HG03521 (cell line): ENCODE measurements at regions not wholly inside any gene's neighbourhood (a gene's known extent, or its start where the extent isn't known, plus 50 kb on each side); places are given as distances from the start of the nearest gene placed in this dataset.

Source experiments
- ATAC-seq: cut with Tn5 transposase; IDR thresholded peaks from one replicate; pipeline ENCODE4 v1.9.1; 2021; ENCODE audit warnings: mild to moderate bottlenecking, moderate library complexity; ENCODE audit not compliant: unreplicated experiment

DNA sequence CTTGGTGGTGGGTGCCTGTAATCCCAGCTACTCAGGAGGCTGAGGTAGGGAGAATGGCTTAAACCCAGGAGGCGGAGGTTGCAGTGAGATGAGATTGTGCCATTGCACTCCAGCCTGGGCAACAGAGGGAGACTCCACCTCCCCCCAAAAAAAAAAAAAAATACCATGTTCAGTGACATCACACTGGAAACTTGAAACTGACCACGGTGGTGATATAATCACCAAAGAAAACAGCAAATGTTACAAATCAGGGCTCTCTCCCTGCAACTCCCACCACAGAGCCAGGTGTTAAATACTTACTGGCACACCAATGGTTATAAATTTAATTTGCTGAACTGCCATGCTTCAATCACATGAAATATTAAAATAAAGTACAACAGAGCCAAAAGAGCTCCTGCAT lies 81.4 kb downstream of the ZNF608 start:
- no peak for ATAC-seq

DNA sequence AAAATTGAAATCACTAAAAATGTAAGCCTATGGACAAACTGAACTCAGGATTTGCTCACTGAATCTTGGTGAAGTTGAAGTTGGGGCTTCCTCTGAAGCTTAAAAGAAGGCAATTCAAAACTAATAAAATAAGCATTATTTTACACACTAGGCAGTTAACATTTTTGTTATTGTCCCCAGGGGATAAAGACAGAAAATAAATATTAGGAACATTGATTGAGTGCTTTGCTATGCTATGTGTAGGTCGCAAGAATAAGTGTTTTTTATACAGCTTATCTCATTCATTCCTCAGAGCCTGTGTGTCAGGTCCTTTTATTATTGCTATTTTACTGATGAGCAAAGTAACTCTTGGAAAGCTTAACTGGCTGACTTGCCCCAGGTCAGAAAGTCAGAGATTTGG lies 82.2 kb downstream of the ZNF608 start:
- no peak for ATAC-seq

DNA sequence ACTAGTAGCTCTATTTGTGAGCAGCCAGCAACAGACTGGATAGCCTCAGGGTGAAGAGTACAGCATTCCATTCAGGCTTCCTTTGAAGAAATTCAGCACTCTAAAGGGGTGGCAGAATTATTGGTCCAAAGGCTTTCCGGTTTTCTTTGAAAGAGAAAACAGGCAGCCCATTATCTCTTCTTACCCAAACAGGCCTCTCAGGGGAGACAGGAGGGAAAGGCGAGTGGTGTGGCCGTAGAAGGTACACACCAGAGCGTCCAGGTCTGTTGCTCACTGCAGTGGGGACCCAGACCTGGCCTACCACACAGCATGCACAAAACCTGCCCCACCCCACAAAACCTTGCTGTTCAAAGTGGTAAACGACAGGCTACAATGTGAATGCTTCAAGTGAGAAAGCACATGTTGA lies 83.3 kb downstream of the ZNF608 start:
- ATAC-seq: no peak

DNA sequence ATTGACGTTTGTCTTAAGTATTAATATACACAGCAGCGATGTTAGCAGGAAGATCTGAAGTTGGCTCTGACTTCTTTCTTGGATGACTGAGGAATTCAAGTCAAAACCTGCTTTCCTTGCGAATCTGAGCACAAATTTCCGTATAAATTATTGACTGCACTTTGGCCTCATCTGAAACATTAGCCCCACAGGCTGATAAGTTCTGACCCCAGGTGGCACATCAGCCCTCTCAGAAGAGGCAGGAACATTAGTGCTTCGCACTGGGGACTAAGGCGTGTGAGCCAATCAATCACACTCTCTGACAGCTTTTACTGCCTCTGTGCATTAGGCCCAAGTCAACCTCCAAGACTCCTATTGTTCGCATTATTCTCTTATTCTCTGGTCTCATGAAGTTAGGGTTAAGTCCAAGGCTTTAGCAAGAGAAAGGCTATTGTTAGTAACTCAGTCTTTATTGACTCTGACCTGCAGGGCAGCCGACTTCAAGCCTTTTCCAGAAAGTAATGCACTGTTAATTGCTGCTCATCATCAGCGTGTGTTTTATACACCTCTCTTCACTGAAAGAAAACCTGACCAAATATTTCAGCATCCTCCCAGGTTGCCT lies 84.2 kb downstream of the ZNF608 start:
- ATAC-seq: no peak

DNA sequence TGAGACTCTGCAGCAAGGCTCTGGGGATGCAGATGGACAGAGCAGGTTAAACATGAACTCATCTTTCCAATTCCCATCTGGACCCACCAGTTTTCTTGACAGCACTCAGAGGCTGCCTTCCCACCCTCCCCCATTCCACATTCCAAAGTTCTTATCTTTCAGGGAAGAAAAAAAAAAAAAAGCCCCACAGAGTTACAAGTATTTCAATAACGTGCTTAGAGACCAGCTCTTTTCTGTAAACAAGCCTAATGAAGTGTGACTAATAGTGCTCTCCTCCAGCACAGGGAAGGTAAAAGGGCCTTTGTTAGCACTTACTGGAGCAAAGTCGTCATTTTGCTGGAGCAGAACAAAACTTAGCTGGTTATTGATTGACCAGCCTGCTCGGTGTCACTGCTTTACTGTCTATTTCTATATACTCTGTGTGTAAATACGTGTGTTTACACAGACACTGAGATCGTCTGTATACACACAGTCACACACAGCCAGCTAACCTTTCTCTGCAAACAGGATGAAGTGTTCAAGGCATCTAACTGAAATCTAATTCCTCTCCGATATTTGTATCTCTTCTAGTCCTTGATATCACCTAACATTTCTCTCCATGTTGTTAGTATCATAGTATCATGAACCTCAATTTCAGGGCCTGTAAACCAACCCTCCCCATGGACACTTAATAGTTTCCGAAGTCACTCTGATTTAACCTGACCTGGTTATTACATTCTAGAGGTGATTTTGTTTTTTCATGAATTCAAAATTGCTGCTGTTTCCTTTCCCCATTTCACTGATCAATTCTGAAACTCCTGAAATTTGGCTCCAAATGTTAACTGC lies 84.9 kb downstream of the ZNF608 start:
- no peak for ATAC-seq

DNA sequence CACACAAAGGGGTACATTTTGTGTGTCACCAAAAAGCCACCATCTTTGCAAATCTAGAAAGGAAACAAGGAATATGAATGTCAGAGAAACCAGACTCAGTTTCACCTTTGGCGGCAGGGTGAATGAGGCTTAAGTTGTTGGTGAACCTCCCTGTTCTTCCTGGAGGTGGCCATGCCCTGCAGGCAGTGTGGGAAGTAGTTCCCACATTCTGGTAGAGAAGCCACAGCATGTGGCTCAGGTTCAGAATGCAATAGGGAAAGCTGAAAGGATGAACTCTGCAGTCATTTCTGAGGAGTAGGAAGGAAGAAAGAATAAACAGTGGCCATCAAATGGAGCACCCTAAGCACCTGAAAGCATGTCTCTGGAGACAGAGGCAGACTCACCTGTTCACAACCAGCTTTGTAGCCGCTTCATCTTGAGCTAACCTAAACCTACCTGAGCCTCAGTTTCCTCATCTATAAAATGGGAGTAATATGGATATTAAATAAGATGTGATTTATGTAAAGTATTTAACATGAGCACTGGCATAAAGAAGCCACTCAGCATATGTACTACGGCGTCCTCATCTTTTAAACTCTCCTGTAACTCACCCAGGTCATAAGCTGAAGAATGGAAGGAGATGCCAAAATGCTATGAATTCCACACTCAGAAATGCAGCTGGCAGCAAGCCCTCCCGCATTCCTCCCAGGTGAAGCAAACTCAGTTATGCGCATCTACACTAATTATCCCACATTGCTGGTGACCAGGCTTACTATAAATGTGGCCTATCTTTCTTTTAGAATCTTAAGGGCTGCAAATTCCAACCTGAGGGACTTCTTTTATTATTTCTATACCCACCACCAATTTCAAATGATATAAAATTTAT lies 86.0 kb downstream of the ZNF608 start:
- ATAC-seq: no peak

DNA sequence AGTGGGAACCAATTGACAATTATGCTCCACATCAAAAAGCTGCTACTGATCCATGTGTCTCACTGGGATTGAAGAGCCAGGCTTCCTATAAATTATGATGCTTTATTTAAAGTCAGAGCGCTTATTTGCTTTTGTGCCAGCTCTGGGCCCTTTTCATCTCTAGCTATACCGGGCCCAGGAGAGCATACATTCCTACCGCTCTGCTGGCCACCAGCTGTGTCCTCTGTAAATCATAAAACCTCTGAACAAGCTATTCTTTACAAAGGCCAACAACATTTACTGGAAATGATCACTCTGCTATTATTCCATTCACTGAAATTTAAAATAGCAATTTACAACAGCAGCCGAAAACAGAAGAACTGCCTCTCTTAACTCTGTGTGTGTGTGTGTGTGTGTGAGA lies 86.6 kb downstream of the ZNF608 start:
- no peak for ATAC-seq

DNA sequence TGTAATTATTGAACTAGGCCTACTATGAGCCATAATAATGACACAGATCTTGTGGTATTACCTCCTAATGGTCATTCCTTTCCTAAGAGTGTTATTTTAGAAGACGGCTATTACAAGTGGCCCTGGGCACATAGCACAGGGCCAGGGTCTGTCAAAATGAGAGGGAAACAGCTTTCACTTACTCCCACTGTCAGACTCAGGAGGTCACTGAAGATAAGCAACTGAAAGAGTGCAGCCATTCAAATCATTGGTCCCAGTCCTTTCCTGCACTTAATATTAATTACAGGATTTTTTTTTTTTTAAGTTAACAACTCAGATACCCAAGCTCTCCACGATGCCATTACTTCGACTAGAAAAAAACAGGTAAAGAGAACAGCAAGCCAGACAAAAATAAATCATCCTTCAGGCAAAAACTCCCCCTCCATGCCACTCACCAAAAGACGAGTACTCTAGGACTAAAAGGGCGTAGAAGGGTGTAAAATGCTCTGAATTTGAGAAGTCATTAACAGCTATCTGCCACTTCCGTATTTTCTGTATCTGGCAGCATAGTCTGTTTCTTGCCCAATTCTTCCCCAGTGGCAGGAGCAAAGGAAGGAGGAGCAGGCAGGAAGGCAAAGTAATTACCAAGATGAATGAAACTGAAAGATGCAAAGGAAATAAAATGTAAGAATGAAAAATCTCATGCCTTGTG lies 87.4 kb downstream of the ZNF608 start:
- ATAC-seq: no peak

DNA sequence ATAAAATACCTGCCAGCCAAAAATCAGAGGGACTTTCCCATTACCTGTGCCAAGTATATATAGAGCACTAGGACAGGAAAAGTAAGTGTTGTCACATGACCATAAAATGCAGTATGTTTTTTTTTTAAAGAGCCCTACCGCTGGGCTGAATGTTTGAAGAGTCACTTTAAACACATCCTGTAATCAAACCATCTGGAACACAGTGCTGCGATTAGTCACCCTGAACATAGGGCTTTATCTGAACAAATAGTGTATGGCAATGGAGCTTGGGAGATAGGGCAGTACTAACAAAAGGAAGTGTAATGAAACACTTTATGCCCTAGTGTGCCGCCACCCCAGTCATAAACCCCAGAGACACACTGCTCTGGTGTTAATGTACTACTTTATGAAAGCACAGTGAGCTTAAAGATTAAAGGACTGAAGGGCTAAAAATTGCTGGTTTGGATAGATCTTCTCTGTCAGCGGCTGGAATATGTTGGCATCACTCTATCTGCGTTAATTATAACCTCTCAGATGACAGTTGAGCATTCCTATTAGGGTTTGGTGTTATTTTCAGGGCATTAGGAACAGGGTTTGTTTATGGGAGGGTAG lies 90.4 kb downstream of the ZNF608 start:
- ATAC-seq: no peak

DNA sequence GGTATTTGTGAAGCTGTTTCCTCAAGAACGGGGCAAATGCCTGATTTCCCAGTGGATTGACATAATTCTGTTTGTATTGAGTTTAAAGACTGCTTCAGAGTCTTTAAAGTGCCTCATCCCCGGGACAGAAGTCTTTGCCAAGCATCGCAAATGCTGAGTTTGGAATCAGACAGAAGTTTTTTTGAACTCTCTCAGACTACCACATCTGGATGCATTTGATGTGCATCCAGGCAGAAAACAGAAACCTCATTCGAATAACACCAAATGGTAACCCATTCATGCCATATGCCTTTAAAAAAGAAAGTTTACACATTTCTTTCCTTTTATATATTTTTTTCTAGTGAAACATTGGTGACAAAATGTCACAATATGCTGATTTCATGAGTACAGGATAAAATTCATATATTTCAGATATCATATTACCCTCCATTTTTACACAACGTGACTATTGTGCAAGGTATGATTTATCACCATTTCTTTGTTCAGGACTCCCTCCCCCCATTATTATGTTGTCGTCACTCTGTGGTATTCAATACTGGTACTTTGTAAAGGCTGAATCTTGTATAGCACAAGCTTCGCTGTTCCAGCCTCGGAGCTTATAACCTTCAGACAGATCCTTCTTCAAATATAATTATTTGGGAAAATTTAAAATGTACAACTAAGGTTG lies 91.1 kb downstream of the ZNF608 start:
- no peak for ATAC-seq

DNA sequence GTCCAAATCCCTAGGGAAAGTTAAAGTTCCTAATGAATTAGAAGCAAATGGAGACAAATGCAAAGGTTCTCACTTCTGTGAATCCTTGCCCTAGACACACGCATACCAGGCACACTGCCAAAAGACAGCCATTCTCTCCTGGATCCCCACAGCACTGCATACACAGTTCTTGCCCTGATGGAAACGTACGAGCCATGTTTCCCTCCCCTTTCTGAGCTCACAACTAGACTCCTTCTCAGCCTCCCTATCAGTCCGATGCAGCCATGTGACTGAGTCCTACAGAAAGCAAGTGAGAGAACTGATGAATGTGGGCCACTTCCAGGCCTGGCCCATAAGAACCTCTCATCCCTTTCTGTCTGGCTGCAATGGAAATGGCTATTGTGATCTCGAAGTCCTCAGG lies 92.0 kb downstream of the ZNF608 start:
- ATAC-seq: no peak

DNA sequence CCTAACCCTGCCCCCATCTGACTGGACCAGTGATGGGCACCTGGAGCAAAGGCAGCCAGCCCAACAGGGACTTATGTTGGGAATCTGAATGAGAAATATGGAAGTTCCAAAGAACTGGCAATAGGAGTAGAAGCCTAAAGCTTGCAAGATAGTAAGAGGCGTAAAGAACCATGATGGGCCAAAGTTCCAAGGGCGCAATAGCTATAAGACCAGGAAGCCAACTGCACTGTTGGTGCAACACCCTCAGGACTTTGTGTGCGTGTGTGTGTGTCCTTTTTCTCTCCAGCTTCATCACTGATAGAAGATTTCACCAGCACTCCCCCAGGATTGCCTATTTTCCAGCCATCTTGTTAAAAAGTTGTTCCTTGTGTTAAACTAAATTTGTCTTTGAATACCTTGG lies 92.8 kb downstream of the ZNF608 start:
- no peak for ATAC-seq

DNA sequence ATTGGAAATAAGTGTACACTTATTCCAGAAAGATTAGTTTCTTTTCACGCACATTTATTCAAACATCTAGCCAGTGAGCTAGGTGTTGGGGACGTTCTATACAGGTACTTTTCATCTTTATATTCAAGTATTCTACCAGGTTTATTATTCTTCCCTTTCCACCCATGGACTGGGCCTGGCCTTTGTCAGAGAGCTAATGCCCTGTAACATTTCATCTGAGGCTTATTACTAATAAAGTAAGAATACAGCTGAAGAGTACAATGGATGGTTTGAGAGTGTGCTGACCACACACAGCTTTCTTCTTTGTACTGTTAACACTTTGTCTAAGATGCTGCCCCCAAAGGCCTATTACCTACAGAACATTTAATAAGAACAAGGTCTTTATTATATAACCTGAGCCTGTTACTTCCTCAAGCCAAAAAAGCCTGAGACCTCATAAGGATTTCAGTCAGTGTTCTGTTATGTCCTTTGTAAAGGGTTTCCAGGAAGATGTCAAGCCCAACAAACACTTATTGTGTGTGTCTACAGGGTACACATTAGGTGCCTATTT lies 93.5 kb downstream of the ZNF608 start:
- no peak for ATAC-seq

DNA sequence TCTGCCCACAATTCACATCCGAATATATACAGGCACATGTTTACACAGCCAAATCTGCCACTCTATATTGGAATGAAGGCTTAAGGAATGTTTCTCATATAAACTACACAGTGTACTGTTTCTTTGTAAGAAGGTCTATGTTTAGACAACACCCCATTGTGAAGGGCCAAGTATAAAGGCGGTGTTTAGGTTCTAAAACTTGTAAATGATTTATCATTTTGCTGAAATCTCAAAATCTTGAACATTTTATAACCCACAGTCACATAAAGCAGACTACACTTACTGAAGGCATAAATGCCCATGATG lies 94.0 kb downstream of the ZNF608 start:
- ATAC-seq: no peak

DNA sequence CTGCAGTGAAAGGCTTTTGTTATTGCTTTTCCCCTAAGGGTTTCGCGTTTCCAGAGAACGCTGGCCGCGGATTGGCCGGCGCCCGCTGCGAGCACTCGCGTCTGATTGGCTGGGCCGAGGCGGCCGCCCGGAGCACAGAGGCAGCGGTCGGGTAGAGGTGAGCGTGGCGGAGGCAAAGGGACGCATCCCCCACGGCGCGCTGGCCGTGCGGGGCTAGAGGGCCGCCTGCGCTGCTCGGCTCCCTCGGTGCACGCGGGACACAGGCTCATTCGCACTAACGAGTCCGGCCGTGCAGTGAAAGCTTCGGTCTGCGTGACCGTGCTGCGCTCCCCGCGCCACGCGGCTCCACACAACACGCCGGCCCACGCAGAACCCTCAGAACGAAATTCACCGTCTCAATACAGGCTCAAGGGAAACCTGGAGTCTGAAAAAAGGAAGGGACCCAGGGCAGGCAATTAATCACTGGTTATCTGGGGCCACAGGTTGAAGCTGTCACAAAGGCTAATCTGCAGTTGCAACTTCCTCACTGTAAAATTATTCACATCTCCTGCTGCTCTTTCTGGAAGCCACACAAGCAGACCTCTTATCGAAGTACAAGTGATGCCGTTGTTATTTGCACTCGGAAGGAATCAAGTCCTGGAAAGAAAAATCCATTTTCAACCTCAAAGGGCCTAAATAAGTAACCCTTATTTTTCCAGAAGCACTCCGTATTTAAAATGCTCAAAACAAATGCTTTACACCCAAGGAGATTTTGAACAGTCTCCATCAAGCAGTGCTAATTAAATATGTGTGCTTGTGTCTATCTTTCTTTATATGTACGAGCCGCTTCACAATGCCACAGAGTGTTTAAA lies 94.6 kb downstream of the ZNF608 start:
- ATAC-seq: no peak

DNA sequence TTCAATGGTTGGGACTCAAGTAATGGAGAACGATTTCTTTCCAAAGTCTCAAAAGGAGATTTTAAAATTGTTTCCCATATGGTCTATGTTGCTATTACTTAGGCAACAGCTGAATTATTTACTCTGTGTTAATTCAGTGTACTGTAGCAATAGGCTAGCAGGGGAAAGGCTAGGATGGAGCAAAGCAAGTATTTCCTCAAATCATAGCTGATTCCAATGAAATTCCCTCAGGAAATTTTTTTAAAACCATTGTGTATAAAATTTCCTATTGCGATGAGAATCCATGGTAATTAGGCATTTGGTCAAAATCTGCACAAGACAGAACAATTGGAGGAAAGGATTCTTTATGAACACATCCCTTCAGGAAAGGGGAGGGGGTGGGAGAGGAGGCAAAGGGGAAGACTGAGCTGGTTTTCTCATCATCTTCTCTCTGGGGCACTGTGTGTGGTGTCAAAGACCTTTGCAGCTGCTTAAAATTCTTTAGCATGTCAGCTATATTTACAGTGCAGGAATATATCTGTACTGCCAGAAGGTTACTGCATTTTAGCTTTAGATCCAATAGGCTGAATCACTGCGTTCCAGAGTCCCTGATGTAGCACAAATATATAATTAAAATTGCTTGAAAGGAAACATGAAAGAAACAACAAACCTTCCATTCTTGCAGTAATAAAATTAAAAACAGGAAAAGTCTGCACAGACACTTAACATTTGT lies 95.3 kb downstream of the ZNF608 start:
- ATAC-seq: no peak

DNA sequence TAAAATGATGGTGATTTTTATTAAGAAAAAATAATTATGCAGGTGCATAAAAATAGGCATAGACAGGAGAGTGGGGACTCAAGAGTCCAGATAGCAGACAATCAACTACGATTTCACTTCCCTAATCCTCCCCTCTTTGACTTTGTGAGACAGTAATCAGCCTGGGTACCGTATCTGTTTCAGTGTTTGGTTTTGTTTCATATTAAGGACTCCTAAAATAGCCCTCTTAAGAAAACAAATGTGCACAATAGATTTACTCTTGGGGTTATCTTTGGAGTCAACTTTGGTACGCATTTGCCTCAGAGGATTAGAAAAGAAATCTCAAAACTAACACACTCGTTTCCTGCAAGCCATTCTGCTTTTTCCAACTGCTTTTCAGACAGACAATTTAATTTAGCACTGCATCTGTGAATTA lies 96.3 kb downstream of the ZNF608 start:
- ATAC-seq: peak; percentile 56

DNA sequence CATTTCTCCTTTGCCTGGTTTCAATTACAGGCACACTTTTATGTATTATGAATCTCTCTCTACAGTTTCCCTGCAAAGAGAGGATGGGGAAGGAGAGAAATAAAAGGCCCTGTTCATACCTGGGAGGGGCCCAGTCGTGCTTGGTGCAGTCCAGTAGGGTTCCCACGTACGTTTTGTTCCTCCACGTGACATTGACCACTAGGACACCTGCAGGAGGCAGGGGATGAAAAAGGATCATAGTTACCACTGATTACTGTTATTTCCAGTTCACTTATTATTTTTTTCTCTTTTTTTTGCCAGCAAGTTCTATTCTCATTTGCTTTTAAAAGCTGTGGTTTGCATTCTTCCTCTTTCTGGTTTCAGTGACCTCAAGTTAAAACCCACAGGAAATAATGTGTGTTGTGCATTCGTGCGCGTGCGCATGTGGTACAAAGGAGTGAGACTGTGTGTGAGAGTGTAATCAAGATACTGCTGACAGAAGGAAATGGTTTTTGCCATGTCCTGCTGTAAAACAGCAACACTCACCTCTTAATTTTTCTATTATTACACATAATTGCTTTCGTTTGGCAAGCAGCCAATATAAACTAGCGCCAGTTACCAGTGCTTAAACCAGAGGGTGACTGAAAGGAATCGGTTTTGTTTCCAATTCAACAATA lies 96.8 kb downstream of the ZNF608 start:
- peak; percentile 73 for ATAC-seq
